Ovary (tissue), 3 donors: ENCODE measurements at regions not wholly inside any gene's neighbourhood (a gene's known extent, or its start where the extent isn't known, plus 50 kb on each side); places are given as distances from the start of the nearest gene placed in this dataset.

ENCODE experiments used
- CTCF ChIP-seq, 3 donors: fragments of 450-650 bp in 2 of 3; fragments of 200-600 bp in 1 of 3; IDR thresholded peaks; one replicate each; pipeline versions ENCODE4 v1.5.1 to v1.8.0; 2016 to 2022; ENCODE audit warnings: antibody characterized with exemption in 3 of 3, mild to moderate bottlenecking in 1 of 3
- EP300 ChIP-seq: sonication (generic); formaldehyde crosslinking; IDR thresholded peaks from one replicate; pipeline ENCODE4 v1.6.1; 2017; ENCODE audit warnings: antibody characterized with exemption
- POLR2A ChIP-seq: fragments of 450-650 bp; IDR thresholded peaks from one replicate; pipeline ENCODE4 v1.6.1; 2017; ENCODE audit warnings: antibody characterized with exemption, mild to moderate bottlenecking, moderate library complexity
- donor health status: DM: no; HTN: no; CAD: no.

GRCh38 chr1:223020770-223021169, 122.3 kb downstream of the TLR5 start:
- no peak for TF ChIP-seq POLR2A
- TF ChIP-seq CTCF (IDR thresholded peaks at IDR 0.05), result no peak
- TF ChIP-seq EP300, result no peak
